Endothelial cell of umbilical vein (primary cell): ENCODE measurements at regions not wholly inside any gene's neighbourhood (a gene's known extent, or its start where the extent isn't known, plus 50 kb on each side); places are given as distances from the start of the nearest gene placed in this dataset.

Source experiments
- BruUV-seq: library from RNA; stranded (reverse); fragments of 400-500 nt; replicated peaks from 2 replicates; lab custom pipeline; 2021; lab: Mats Ljungman, UMichigan
- CTCF ChIA-PET: fragments of 300-600, 350-600 bp; sonication (Branson Sonifier 250); formaldehyde crosslinking; loops from one replicate; lab custom pipeline; 2021; ENCODE audit warnings: antibody characterized with exemption, inconsistent platforms; lab: Charles Lee
- POLR2A ChIA-PET: fragments of 300-600, 350-600 bp; sonication (Branson Sonifier 250); formaldehyde crosslinking; loops from one replicate; lab custom pipeline; 2021; ENCODE audit warnings: antibody characterized with exemption, inconsistent platforms; lab: Charles Lee
- DNase-seq: peaks from one replicate; pipeline ENCODE4 v3.0.0-alpha.2; 2011; ENCODE audit warnings: low read depth, low spot score
- FAIRE-seq: peaks from 2 replicates; lab custom pipeline; 2011; peaks lifted over from hg19 to GRCh38; lab: Jason Lieb, UNC
- H2AFZ ChIP-seq: 2 replicates; pipeline ENCODE4 v1.6.0; 2012; ENCODE audit warnings: low read depth, low read length, control low read depth, inconsistent platforms
- H3K27ac ChIP-seq: 2 replicates; pipeline ENCODE4 v1.5.1; 2011; ENCODE audit warnings: low read depth, mild to moderate bottlenecking, control low read depth, low read length, moderate library complexity; ENCODE audit not compliant: insufficient read depth
- H3K27me3 ChIP-seq, 2 experiments: 2 replicates each; pipeline versions ENCODE4 v1.6.0 to v1.6.1; 2011; ENCODE audit warnings: low read length in 2 of 2, mixed read lengths in 1 of 2; ENCODE audit not compliant: control insufficient read depth in 2 of 2, insufficient read depth in 2 of 2
- H3K36me3 ChIP-seq, 2 experiments: 2 replicates in 1 of 2; 3 replicates in 1 of 2; pipeline ENCODE4 v1.5.1; 2011; ENCODE audit warnings: low read length in 2 of 2, mild to moderate bottlenecking in 1 of 2, moderate library complexity in 1 of 2; ENCODE audit not compliant: control insufficient read depth in 2 of 2, insufficient read depth in 2 of 2; ENCODE audit errors: extremely low read depth in 1 of 2
- H3K4me1 ChIP-seq: 3 replicates; pipeline ENCODE4 v1.5.1; 2011; ENCODE audit warnings: mild to moderate bottlenecking, low read length; ENCODE audit not compliant: control insufficient read depth, insufficient read depth; ENCODE audit errors: extremely low read depth
- H3K4me2 ChIP-seq: 2 replicates; pipeline ENCODE4 v1.6.1; 2011; ENCODE audit warnings: low read length, control low read depth, mixed read lengths; ENCODE audit not compliant: insufficient read depth
- H3K4me3 ChIP-seq, 3 experiments: fragments of 200-600 bp in 1 of 3; sonication (generic), shearing (Covaris generic) in 1 of 3; replicated peaks in 1 of 3; 2 replicates each; pipeline ENCODE4 v1.5.1; 2011 to 2016; ENCODE audit warnings: control low read depth in 3 of 3, low read length in 3 of 3, mild to moderate bottlenecking in 2 of 3, inconsistent platforms in 1 of 3, low read depth in 1 of 3, moderate library complexity in 1 of 3; ENCODE audit not compliant: insufficient read depth in 1 of 3
- H3K79me2 ChIP-seq: 2 replicates; pipeline ENCODE4 v1.6.0; 2012; ENCODE audit warnings: low read length, inconsistent platforms; ENCODE audit not compliant: control insufficient read depth, insufficient read depth
- H3K9ac ChIP-seq: replicated peaks from 2 replicates; pipeline ENCODE3; 2011; ENCODE audit warnings: low read length, control low read depth; ENCODE audit not compliant: insufficient read depth; ENCODE audit errors: extremely low read depth
- H3K9me1 ChIP-seq: replicated peaks from 3 replicates; pipeline ENCODE4 v1.6.0; 2011; ENCODE audit warnings: mild to moderate bottlenecking, low read length; ENCODE audit not compliant: control insufficient read depth, insufficient read depth; ENCODE audit errors: extremely low read depth
- H3K9me3 ChIP-seq: replicated peaks from 2 replicates; pipeline ENCODE4 v1.5.1; 2012; ENCODE audit warnings: low read length, inconsistent platforms; ENCODE audit not compliant: control insufficient read depth, insufficient read depth
- H4K20me1 ChIP-seq: replicated peaks from 2 replicates; pipeline ENCODE3; 2011; ENCODE audit warnings: mild to moderate bottlenecking, low read length; ENCODE audit not compliant: control insufficient read depth, insufficient read depth; ENCODE audit errors: extremely low read depth
- EZH2 ChIP-seq: IDR thresholded peaks from 2 replicates; pipeline ENCODE4 v1.6.1; 2012; ENCODE audit warnings: borderline replicate concordance, low read depth, mild to moderate bottlenecking, moderate library complexity, low read length, inconsistent platforms; ENCODE audit not compliant: severe bottlenecking
- FOS ChIP-seq: IDR thresholded peaks from 2 replicates; pipeline ENCODE4 v1.6.1; 2011; ENCODE audit warnings: mild to moderate bottlenecking, low read length, moderate library complexity, borderline replicate concordance; ENCODE audit not compliant: insufficient read depth
- GATA2 ChIP-seq: IDR thresholded peaks from 2 replicates; pipeline ENCODE4 v1.7.0; 2011; ENCODE audit warnings: low read depth, mild to moderate bottlenecking, moderate library complexity, mixed read lengths, low read length; ENCODE audit not compliant: insufficient read length, insufficient read depth
- JUN ChIP-seq: IDR thresholded peaks from 2 replicates; pipeline ENCODE4 v1.6.1; 2011; ENCODE audit warnings: borderline replicate concordance, low read depth; ENCODE audit not compliant: insufficient read length, insufficient read depth
- MYC ChIP-seq: IDR thresholded peaks from one replicate; pipeline ENCODE4 v1.6.1; 2011; ENCODE audit warnings: mild to moderate bottlenecking, low read depth, low read length
- POLR2A ChIP-seq: IDR thresholded peaks from 2 replicates; pipeline ENCODE4 v1.6.1; 2012; ENCODE audit warnings: low read depth, mild to moderate bottlenecking, control low read depth, low read length
- POLR2AphosphoS5 ChIP-seq: IDR thresholded peaks from 2 replicates; pipeline ENCODE4 v1.6.1; 2012; ENCODE audit warnings: low read depth, mild to moderate bottlenecking, control low read depth, low read length, moderate library complexity; ENCODE audit not compliant: insufficient read depth
- dilution Hi-C: fragments of 300-500 bp; cut with MboI; formaldehyde crosslinking; loops from one replicate; pipeline ENCODE4 v1.15.0; 2019; ENCODE audit warnings: low sequenced_read_pairs; ENCODE audit not compliant: extremely low pct_ligation_motif_present
- intact Hi-C: fragments of 100-400 bp; cut with micrococcal nuclease; formaldehyde crosslinking; loops from one replicate; pipeline ENCODE4 v1.10.0; 2022
- TF ChIP-seq, protein P1 (sequence below), 2 donors: IDR thresholded peaks; 1 replicate in 1 of 2; 2 replicates in 1 of 2; pipeline ENCODE4 v1.5.1; 2011; ENCODE audit warnings: low read length in 2 of 2, mild to moderate bottlenecking in 2 of 2, moderate library complexity in 2 of 2, control low read depth in 1 of 2, inconsistent platforms in 1 of 2, low read depth in 1 of 2; ENCODE audit not compliant: insufficient read depth in 1 of 2; ENCODE audit errors: extremely low read depth in 1 of 2
- TF ChIP-seq, protein P2 (sequence below): IDR thresholded peaks from 2 replicates; pipeline ENCODE4 v1.6.1; 2011; ENCODE audit not compliant: insufficient read depth, insufficient read length

DNA sequence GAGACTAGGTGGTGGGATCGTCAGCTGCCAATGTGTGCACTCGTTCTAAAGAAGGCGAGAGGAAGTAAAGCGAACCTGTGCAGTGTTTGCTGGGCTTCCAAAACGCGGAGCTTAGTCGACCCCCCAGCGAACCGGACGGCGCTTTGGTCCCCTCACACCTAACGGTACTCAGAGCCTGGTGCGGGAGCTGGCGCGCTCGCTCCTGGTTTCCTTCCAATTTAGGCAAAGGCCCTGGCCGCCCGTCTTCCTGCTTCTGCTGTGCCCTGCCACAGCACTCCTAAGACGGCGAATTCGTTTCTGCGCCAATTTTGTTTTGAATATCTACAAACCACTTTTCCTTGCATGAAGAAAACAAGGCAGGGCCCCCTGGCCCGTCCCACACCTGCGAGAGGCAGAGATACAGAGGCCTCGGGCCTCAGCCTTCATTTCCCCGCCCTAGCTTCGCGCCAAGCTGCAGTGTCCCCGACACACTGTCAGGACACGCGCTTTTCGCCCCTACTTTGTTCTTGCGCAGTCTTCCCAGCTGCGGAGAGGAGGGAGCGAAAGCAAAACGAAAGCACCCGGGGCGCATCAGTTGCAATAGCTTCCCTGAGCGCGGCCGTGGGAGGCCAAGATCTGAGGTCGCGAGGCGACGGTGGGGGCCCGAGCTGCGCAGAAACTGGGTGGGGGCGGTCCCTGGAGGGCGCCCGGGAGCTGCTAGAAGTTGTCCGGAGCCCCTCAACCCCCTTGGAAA is 111.9 kb downstream of the KCNRG start:
- Histone ChIP-seq H3K9me1 (no peaks in the 10 kb centered on the region), H3K9ac (no peak overlapping the region), H3K9me3 (no peaks in the 10 kb centered on the region), H2AFZ (peak overlapping the region; percentile 23), H4K20me1 (no peaks in the 10 kb centered on the region), H3K79me2 (no peaks in the 10 kb centered on the region), H3K27ac (no peak overlapping the region), H3K36me3 (no peaks in the 10 kb centered on the region), H3K4me1 (peaks cover 17% of the 10 kb centered on the region), H3K4me3 (peak overlapping the region in 2 of 3 experiments; percentile 1 to 19), H3K4me2 (peak overlapping the region; percentile 50), H3K27me3 (peaks cover 25 to 30% of the 10 kb centered on the region in 2 experiments)
- FAIRE-seq (no peak), DNase-seq (no peak)
- dilution Hi-C loops (no loop called here), intact Hi-C loops (loop anchor here (10.0 kb wide), 1 partner anchor 558 kb away; no protein-coding TSS in a partner anchor)
- TF ChIP-seq MYC = no peak
- TF ChIP-seq FOS = no peak
- TF ChIP-seq EZH2 = no peak
- TF ChIP-seq GATA2 = no peak
- ChIA-PET CTCF (interaction anchor here (0.8 to 6.8 kb wide), 7 partner anchors 9 to 785 kb away, joined by 3 to 58 read pairs (median 4); partner anchors contain the start of gene TRIM13), POLR2A (no interaction called here)
- BruUV-seq = no TSS peak

DNA sequence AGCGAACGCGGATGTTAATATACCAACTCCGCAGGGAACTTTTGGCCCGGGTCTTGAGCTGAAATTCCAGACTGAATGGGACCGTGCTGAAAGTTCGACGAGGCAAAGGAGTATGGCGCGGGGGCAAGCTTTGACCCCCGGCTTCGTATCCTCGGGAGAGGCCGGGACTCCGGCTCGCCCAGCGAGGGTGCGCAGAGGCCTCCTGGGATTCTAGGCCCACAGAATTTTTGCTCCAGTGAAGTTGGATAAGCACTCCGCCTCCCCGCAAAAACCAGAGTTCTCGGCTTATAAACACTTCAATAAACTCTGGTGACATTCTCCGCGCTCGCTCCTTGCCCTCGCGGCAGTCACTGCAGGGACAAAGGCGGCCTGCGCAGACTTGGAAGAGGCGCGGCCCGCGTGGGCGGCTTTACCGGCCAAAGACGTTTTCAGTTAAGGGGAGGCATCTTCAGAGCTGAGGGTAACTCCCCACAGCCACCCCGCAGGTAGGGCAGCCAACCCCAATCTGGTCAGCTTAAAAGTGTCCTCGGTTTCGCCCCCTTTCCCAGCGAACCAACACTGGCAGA is 112.6 kb downstream of the KCNRG start:
- BruUV-seq = no TSS peak
- intact Hi-C loops (loop anchor here (10.0 kb wide), 1 partner anchor 557 kb away; no protein-coding TSS in a partner anchor), dilution Hi-C loops (no loop called here)
- Histone ChIP-seq H3K9me1 (no peaks in the 10 kb centered on the region), H3K4me1 (peaks cover 17% of the 10 kb centered on the region), H4K20me1 (no peaks in the 10 kb centered on the region), H3K27ac (no peak overlapping the region), H3K27me3 (peaks cover 31 to 36% of the 10 kb centered on the region in 2 experiments), H3K79me2 (no peaks in the 10 kb centered on the region), H3K36me3 (no peaks in the 10 kb centered on the region), H2AFZ (no peak overlapping the region), H3K4me3 (peak overlapping the region in 2 of 3 experiments; percentile 1 to 19), H3K9ac (no peak overlapping the region), H3K4me2 (peak overlapping the region; percentile 50), H3K9me3 (no peaks in the 10 kb centered on the region)
- no peak for DNase-seq
- FAIRE-seq = no peak
- ChIA-PET POLR2A (interaction anchor here (0.6 kb wide), 1 partner anchor 38 kb away, joined by 3 read pairs; no protein-coding TSS in a partner anchor), CTCF (interaction anchor here (0.8 to 6.8 kb wide), 4 partner anchors 9 to 784 kb away, joined by 3 to 58 read pairs (median 4); no protein-coding TSS in a partner anchor)
- no peak for TF ChIP-seq POLR2AphosphoS5
- TF ChIP-seq FOS = no peak
- no peak for TF ChIP-seq EZH2
- TF ChIP-seq, protein P1, sequence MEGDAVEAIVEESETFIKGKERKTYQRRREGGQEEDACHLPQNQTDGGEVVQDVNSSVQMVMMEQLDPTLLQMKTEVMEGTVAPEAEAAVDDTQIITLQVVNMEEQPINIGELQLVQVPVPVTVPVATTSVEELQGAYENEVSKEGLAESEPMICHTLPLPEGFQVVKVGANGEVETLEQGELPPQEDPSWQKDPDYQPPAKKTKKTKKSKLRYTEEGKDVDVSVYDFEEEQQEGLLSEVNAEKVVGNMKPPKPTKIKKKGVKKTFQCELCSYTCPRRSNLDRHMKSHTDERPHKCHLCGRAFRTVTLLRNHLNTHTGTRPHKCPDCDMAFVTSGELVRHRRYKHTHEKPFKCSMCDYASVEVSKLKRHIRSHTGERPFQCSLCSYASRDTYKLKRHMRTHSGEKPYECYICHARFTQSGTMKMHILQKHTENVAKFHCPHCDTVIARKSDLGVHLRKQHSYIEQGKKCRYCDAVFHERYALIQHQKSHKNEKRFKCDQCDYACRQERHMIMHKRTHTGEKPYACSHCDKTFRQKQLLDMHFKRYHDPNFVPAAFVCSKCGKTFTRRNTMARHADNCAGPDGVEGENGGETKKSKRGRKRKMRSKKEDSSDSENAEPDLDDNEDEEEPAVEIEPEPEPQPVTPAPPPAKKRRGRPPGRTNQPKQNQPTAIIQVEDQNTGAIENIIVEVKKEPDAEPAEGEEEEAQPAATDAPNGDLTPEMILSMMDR (IDR thresholded peaks at IDR 0.05; ENCODE audit: extremely low read depth in 1 of 2, insufficient read depth in 1 of 2, low read depth in 1 of 2, low read length in 2 of 2) = no peak
- TF ChIP-seq GATA2 = no peak
- no peak for TF ChIP-seq POLR2A
- no peak for TF ChIP-seq JUN
- TF ChIP-seq MYC = no peak
- TF ChIP-seq, protein P2, sequence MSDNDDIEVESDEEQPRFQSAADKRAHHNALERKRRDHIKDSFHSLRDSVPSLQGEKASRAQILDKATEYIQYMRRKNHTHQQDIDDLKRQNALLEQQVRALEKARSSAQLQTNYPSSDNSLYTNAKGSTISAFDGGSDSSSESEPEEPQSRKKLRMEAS = no peak
